RKO (cell line): ENCODE measurements at regions not wholly inside any gene's neighbourhood (a gene's known extent, or its start where the extent isn't known, plus 50 kb on each side); places are given as distances from the start of the nearest gene placed in this dataset.
A peak's percentile ranks its signal among the peaks of the same experiment; 100 is the strongest.
"Not testable (repeated sequence)": the region's sequence is repeated elsewhere in the genome, so short reads cannot be mapped to it uniquely, and the experiment has no call there.

Source experiments
- DNase-seq: peaks from one replicate; pipeline ENCODE4 v3.0.0-alpha.2; 2016; ENCODE audit warnings: low spot score

DNA sequence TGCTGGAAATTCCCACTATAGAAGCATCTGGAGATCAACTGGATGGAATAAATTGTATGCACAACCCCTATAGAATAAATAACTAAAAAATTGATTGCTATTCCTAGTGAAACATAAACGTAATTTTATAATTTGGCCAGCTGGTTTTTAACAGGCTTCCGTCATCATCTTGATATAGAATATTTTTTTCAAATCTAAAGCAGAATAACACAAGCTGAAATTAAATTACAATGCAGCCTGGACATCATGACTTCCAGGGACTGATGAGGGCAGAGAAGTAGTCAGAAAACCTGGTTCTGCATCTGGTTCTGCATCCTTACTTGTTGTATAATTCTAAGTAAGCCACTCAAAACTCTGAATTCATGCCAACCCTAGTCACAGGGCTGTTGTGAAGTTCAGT lies 146.1 kb downstream of the MEX3B start:
- no peak for DNase-seq

- DNase-seq = no peak
These were observed 146.8 kb downstream of the MEX3B start for GRCh38 chr15:81899024-81899423.

DNA sequence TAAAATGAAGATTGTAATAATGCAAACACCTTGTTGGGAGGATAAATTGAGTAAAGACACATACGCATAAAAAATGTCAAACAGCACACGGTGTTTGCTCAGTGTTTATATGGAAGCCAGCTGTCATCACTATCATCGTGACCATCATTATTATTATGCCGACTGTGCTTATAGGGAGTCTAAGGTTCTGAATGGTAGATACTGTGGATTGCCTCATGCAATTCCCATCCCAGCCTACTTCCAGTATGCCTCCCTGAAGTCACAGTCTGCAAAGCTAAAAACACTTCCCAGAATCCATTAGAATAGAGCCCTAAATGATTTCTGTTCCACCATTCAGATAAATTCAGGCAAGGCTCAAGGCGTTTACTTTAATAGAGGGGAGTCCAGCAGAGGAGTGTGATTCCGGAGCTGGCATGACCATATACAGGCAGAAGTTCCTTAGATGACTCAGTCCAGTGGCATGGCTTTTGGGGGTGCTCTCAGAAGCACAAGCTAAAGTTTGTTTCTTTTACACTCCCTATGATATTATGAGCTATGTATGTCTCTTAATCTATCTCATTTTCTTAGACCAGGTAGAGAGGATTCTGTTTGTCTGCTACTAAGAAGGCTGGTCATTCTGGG lies 148.7 kb downstream of the MEX3B start:
- DNase-seq = peak; percentile 44

- no peak for DNase-seq
These were observed 149.5 kb downstream of the MEX3B start for GRCh38 chr15:81896356-81896755.

- no peak for DNase-seq
These were observed 150.1 kb downstream of the MEX3B start for GRCh38 chr15:81895723-81896122.

- no peak for DNase-seq
These were observed 151.8 kb downstream of the MEX3B start for GRCh38 chr15:81894061-81894460.

- DNase-seq = no peak
These were observed 152.5 kb downstream of the MEX3B start for GRCh38 chr15:81893182-81893835.

DNA sequence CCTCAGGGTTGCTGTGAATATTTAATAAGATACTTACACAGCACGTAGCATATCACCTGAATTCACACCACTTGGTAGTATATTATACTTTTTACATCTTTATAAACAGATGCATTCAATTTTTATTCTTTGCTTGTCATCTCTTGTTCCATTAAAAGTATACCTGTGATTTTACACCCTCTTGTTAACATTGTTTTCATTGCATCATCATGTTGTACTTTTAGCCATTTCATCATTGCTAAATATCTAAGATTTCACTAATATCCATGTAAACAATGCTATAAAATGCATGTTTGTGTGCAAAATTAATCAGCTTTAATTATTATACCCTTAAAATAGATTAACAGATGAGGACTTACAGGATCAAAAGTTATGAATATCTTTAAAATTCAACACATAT lies 155.3 kb downstream of the MEX3B start:
- no peak for DNase-seq

GRCh38 chr15:81889485-81889881 lies 156.3 kb downstream of the MEX3B start:
- DNase-seq = no peak

DNA sequence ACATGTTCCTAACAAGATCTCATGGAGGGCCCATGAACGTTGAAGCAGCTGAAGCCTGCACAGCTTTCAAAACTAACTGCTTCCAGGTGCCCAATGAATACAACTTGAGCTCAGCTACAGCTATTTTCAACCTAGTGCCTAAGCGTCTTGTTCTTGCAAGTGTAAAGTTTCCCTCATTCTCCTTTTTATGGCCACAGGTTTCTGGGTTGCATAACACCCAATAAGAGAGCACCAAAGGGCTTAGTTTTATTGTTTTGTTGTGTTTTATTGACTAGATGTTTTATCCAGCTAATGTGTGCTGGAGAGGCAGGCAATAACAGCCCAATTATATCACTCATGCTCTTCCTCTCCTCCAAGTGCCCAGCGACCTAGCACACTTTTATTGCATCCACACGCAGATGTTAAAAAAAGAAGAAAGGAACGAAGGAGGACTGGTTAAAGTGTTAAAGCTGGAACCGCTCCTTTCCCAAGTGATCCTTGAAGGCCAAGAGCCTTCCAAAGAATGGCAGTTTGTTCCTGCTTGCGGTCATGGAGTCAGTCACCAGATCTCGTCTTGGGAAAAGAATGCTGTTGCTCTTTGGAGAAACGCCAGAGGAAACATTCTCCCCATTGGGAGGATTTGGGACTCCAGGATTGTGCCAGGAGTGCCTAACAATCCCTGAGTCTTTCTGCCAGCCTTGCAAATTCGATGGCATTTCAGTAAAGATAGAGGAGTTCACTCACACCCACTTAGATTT lies 156.9 kb downstream of the MEX3B start:
- no peak for DNase-seq

DNA sequence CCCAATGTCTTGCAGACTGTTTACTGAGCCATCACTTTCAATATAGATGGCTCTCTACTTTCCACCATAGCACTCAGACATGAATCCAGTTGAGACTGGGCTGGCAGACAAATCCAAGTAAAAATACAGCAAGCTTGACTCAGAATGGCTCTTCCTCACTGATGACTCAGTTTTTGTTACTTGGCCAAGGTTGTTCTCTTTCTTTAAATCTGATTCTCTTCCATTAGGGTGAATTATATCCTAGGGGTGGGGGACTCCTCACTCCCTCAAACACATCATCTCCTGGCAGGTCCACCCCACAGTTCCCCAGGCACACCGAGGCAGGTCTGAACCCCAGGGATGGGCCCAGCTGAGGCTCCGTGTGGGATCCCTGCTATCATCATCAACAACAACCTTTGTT lies 157.9 kb downstream of the MEX3B start:
- DNase-seq = peak; percentile 42

GRCh38 chr15:81887188-81887587 lies 158.6 kb downstream of the MEX3B start:
- DNase-seq = not testable (repeated sequence)

DNA sequence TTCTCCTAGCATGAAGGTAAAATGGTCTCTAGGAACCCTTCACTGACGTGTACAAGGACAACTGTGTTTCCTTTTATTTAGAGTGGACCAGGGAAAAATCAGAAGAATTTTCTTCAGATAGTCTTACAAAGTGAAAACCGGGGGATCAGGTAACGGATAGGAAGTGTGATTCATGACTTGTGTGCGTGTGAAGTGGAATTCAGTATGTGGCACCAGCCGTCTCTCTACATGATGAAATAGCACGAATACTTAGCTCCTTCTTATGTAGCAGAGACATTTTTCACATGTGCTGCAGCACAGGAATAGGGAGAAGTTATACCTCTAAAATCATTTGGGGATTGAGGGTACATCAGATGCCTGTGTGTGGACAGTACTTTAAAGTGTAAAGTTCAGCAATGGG lies 159.2 kb downstream of the MEX3B start:
- DNase-seq = no peak

DNA sequence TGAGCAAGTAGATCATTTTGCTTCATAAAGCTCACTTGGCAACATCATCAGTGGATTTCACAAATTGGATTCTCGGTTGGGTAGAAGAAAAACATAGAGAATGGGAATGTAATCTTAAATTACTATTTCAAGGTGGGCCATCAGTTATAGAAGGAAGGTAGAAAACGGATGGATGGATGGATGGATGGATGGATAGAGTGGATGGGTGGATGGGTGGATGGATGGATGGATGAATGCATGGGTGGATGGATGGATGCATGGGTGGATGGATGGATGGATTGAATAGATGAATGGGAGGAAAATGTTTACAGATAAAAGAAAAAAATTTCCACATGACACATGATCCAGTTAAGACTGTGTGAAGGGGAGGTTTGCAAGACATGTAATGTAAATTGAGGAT lies 159.7 kb downstream of the MEX3B start:
- no peak for DNase-seq

GRCh38 chr15:81885135-81885534 lies 160.7 kb downstream of the MEX3B start:
- no peak for DNase-seq

GRCh38 chr15:81882504-81882903 lies 163.3 kb downstream of the MEX3B start:
- no peak for DNase-seq

GRCh38 chr15:81880833-81881232 lies 165.0 kb downstream of the MEX3B start:
- DNase-seq = no peak

- no peak for DNase-seq
These were observed 165.5 kb downstream of the MEX3B start for GRCh38 chr15:81880314-81880713.

DNA sequence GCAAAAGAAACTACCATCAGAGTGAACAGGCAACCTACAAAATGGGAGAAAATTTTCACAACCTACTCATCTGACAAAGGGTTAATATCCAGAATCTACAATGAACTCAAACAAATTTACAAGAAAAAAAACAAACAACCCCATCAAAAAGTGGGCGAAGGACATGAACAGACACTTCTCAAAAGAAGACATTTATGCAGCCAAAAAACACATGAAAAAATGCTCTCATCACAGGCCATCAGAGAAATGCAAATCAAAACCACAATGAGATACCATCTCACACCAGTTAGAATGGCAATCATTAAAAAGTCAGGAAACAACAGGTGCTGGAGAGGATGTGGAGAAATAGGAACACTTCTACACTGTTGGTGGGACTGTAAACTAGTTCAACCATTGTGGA lies 170.1 kb downstream of the MEX3B start:
- not testable (repeated sequence) for DNase-seq

- DNase-seq = not testable (repeated sequence)
These were observed 175.1 kb downstream of the MEX3B start for GRCh38 chr15:81870746-81871106.

DNA sequence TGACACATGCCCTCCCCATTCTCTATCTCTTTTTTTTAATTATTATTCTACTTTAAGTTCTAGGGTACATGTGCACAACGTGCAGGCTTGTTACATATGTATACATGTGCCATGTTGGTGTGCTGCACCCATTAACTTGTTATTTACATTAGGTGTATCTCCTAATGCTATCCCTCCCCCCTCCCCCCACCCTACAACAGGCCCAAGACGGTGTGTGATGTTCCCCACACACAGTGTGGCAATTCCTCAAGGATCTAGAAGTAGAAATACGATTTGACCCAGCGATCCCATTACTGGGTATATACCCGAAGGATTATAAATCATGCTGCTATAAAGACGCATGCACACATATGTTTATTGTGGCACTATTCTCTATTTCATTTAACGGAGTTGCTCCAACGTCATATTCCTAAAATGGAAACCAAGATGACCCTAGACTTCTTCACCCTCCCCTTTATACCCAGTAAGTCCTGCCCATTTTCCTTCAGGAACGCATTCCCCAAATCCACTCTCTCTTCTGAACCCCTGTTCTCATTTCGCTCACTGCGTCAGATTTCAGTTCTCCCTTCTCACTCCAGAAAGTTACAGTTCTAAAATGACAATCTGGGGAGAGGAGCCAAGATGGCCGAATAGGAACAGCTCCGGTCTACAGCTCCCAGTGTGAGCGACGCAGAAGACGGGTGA lies 175.6 kb downstream of the MEX3B start:
- not testable (repeated sequence) for DNase-seq

- DNase-seq = no peak
These were observed 176.5 kb downstream of the MEX3B start for GRCh38 chr15:81869161-81869954.
